Stimulated activated CD4-positive, alpha-beta T cell treated with anti-CD3 and anti-CD28 coated beads, Interleukin-4, amount 100 ng/mL, for 24 hours (primary cell): ENCODE measurements at regions not wholly inside any gene's neighbourhood (a gene's known extent, or its start where the extent isn't known, plus 50 kb on each side); places are given as distances from the start of the nearest gene placed in this dataset.
"Not testable (repeated sequence)": the region's sequence is repeated elsewhere in the genome, so short reads cannot be mapped to it uniquely, and the experiment has no call there.

Source experiments
- DNase-seq: peaks from one replicate; pipeline ENCODE4 v3.0.0-alpha.2; 2020

GRCh38 chr6:27771235-27771634, 141.0 kb downstream of the OR2B2 start:
- no peak for DNase-seq

- no peak for DNase-seq
These were observed 141.5 kb downstream of the OR2B2 start for GRCh38 chr6:27770724-27771123.

DNA sequence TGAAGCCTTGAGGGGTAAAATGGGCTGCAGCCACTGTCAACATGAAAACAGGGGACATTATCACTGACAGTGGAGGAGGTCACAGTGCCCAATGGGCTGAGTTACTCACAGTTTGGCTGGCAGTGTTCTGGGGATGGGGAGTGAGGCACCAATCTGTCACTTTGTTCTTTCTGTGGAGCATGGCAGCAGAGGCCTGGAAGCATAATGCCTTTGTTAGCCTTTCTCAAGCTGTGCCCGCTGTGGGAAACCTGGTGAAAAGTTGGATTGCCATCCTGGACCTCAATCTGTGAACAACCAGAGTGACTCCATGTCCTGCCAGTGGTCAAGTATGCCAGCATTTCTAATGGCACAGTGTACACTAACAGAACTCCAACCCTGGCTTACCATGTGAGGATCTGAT, 143.6 kb downstream of the OR2B2 start:
- no peak for DNase-seq

DNA sequence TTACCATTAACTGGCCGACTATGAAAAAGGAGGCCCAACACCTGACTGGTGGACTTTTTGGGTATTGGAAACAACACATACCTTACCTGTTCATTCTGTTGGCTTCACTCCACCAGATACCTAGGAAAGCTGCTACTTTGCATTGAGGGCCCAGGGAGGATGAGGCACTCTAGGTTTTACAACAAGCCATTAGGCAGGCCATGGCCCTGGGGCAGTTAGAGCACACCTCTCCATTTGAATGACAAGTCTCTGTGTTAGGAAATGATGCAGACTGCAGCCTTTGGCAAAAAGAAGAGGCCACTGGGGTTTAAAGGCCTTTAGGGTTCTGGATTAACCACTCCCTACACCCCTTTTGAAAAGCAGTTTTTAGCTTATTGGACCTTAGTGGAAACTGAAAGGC, 144.3 kb downstream of the OR2B2 start:
- DNase-seq, result no peak

DNA sequence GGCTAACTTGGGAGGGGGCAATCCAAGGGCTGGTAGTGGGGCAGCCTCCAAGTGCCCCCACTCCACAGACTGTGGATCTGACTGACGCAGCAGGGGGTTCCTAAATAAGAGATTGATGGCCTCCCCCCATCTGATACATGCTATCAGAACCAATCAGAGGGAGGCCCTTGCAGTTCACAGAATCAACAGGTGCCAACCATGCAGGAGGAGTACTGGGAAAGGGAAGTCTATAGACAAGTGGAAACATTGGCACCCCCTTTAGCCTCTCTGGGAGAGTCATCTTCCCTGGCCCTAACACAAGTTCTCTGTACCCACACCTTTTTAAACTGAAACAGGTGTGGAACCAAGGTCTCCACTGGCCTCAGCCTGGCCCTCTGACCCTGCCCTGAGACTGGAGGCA, 145.8 kb downstream of the OR2B2 start:
- DNase-seq, result no peak

DNA sequence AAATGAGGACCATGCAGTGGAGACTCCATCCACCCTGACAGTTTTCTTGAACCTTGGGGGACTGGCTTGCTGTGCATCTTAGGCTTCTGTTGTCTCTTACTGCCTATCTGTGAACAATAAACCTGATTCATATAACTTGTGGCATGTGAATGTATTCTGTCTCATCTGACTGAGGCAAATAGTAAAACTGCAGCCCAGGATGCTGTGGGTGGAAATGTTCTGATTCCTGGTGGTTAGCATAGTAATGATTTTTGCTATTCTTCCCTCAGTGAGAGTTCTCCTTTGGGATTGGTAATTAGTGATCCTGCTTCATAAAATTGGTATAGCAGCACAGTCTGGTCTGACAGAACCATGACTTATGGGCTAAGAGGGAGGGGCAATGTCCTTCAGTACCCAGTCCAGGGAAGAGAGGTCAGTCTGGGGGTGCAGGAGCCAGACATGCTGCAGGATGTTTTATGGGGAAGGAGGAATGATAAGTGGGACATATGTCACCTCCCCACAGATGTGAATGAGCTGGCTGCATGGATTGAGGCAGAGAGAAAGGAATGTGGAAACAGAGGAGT, 147.1 kb downstream of the OR2B2 start:
- DNase-seq, result no peak

DNA sequence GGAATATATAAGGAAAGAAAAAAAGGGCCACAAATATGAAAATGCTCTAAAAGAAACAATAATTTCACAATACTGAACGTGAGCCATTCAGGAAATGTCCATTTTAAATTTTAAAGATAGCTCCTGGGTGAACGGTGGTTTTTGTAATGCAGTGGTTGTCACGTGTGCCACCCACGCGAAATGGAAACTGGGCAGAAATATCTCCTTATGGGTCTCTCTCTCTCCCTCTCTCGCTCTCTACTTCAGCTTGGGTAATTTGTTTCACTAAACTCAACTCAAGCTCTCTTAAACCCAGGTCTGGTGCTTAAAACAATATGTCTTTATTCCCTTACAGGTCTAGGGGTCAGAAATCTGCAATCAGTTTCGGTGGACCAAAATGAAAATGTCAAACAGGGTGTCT, 150.8 kb downstream of the OR2B2 start:
- DNase-seq, result no peak

- DNase-seq, result no peak
These were observed 151.7 kb downstream of the OR2B2 start for GRCh38 chr6:27760464-27760863.

GRCh38 chr6:27759930-27760329, 152.3 kb downstream of the OR2B2 start:
- no peak for DNase-seq

GRCh38 chr6:27758491-27758890, 153.7 kb downstream of the OR2B2 start:
- DNase-seq, result no peak

DNA sequence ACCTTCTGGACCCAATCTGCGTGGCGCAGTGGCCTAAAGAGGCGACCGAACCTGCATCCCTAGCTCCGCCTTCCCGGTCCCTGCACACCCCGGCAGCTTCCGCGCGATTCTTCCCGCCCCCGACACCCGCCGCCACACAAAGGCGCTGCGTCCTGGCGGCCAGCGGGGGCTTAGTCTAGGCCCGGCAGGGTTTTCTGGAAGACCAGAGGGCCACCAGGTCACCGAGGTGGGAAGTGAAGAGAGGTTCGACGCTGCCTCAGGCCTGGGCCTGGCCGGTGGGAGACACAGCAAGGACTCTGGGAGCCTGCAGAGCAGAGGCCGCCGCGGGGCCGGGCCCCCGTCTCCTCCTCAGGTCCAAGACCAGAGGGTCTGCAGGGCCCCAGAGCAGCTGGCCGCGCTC, 154.9 kb downstream of the OR2B2 start:
- DNase-seq, result peak; percentile 64

DNA sequence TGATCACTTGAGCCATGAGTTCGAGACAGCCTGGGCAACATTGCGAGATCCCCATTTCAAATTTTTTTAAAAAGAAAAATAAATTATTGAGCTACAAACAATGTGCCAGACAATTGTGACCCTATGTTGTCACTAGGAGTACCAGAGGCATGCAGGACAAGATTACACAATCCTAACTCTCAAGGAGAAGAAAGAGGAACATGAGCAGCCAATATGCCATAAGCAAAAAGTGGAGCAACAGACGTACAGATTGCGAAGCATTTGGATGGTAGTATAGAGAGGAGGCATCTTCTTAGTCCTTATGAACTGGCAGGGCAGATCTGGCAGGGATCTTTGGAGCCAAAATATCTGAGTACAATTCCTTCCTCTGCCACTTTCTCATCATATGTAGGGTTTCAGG, 156.4 kb downstream of the OR2B2 start:
- DNase-seq, result no peak

- DNase-seq, result no peak
These were observed 157.8 kb downstream of the OR2B2 start for GRCh38 chr6:27754408-27754782.

GRCh38 chr6:27753668-27754407, 158.4 kb downstream of the OR2B2 start:
- DNase-seq, result peak; percentile 82

DNA sequence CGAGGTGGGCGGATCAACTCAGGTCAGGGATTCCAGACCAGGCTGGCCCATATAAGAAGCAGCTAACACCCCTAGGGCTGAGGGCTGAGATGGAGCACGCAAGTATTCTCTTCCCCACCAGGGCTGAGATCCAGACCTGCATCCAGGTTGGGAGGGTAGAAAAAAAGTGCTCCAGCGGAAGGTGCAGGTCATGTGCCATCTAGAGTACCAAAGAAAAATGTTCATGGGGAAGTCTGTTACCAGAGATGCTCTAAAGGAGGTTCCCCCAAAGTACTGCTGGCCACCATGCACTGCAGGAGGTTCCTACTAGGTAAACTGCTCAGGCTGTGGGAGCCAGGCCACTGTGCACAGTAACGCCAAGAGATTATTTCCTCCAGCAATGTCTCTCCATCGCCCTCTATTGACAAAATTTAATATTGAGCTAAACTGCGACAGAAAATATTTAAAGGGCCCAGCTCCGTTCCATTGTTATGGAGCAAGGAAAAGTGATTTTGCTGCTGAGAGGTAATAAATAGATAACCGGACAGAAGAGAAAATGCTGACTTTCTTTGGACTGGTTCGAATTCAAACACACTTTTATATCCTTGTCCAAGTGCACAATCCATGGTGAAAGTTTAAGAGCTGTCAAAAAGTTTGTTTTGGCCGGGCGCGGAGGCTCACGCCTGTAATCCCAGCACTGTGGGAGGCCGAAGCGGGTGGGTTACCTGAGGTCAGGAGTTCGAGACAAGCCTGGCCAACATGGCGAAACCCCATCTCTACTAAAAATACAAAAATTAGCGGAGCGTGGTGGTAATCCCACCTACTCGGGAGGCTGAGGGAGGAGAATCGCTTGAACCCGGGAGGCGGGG, 159.9 kb downstream of the OR2B2 start:
- peak; percentile 50 for DNase-seq

DNA sequence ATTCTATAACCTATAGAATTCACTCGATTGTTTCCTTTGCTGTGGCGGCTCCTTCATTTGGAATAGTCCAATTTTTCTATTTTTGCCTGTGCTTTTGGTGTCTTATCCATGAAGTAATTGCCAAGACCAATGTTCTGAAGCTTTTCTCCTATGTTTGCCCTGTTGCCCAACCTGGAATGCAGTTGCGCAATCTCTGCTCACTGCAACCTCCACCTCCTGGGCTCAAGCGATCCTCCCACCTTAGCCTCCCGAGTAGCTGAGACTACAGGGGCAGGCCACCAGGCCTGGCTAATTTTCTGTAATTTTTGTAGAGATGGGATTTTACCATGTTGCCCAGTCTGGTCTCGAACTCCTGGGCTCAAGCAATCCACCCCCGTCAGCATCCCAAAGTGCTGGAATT, 163.5 kb downstream of the OR2B2 start:
- DNase-seq, result no peak

GRCh38 chr6:27747637-27748036, 164.6 kb downstream of the OR2B2 start:
- DNase-seq, result no peak

- DNase-seq, result not testable (repeated sequence)
These were observed 165.3 kb downstream of the OR2B2 start for GRCh38 chr6:27746860-27747259.

GRCh38 chr6:27743787-27744186, 168.4 kb downstream of the OR2B2 start:
- no peak for DNase-seq

DNA sequence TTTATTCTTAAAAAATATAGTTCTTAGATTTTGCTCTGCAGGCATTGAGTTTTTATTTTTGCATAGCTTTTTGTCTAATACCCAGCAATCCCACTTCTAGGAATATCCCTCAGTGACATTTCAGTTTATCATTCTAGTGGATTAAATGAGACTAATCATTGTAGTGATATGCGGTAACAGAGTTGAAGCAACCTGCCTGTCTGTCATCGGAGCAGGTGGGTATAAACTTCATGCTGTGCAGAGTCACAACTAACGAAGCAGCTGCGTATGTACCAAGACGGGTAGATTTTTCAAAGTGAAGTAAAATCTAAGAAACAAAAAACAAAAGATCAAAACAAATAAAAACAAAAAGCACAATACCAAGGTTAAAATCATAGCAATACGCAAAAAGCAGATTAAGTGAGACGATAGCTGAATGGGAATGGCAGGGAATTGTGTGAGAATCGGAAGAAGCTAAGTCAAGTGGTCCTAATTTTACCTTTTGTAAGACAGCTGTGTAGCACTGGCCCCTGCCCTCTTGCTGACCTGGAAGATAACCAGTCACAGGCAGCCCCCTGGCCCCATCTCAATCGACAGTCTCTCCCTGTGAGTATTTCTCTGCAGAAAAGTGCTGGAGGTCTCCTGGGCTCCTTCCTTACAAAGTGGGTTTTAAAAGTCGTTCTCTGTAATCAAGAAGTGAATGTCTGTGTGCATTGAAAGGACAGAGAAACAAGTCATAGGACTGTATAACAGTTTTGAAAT, 169.2 kb downstream of the OR2B2 start:
- no peak for DNase-seq

- not testable (repeated sequence) for DNase-seq
These were observed 172.3 kb downstream of the OR2B2 start for GRCh38 chr6:27739902-27740301.

GRCh38 chr6:27736686-27737085, 175.5 kb downstream of the OR2B2 start:
- no peak for DNase-seq

DNA sequence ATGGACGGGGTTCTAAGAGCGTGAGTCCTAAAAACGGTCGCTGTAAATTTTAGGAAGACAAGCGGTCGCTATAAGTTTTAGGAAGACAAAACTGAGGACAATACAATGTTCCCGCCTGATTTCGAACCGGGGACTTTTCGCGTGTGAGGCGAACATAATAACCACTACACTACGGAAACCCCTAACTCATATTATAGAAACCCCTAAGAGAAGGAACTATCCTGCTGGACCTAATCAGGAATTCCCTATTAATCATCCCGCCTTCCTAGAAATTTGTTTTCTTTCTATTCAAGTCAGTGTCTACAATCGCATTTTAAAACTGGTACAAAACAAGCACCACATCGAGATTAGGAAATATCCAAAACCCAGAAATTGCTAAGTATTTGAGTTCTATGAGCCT, 183.8 kb downstream of the OR2B2 start:
- no peak for DNase-seq
